ENCODE measurements at regions not wholly inside any gene's neighbourhood (a gene's known extent, or its start where the extent isn't known, plus 50 kb on each side); places are given as distances from the start of the nearest gene placed in this dataset.

DNA sequence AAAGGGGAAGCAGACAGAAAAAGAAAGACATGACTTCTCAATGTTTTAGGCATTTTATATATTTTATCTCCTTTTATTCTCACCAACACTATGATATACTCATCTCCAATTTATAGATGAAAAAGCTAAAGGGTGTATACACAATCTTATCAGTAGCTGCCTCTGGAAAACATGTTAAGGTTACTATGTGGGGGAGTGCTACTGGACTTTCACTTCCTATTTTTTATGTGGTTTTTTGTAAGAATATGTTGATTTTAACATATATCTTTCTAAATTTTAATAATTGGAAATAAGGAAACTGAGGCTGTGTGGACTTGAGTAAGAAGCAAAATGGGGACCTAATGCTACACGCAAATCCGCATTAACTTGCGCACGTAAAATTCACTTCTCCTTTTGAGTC lies 99.6 kb upstream of the PDE3A start:
- DNase-seq: no peak
- no peaks in the 10 kb centered on the region for H3K79me1 ChIP-seq (ENCODE audit: low read depth in 1 of 2, low read length in 2 of 2)
- CTCF ChIA-PET: no interaction called here
- no peak overlapping the region for H2BK120ac ChIP-seq (ENCODE audit: low read depth, low read length)
- 100% methylated on average over 4 of the region's 4 CpGs; no CpG with 5 or more reads in 1 of the 2 experiments for WGBS, 2 experiments (ENCODE audit: extremely low coverage in 2 of 2, insufficient read length in 1 of 2)
- no peaks in the 10 kb centered on the region for H3K36me3 ChIP-seq (ENCODE audit: control insufficient read depth, insufficient read depth, low read length)
- in situ Hi-C loops (cut with MboI; ENCODE audit: low sequenced_read_pairs): no loop called here
- no peak overlapping the region for H4K91ac ChIP-seq (ENCODE audit: insufficient read depth, low read depth, low read length)
- H2BK20ac ChIP-seq (ENCODE audit: low read depth, low read length): no peak overlapping the region
- H4K20me1 ChIP-seq (ENCODE audit: insufficient read depth, low read length): no peaks in the 10 kb centered on the region
- H3K4me2 ChIP-seq (ENCODE audit: low read depth, low read length): no peak overlapping the region
- dilution Hi-C loops (cut with HindIII; ENCODE audit: low sequenced_read_pairs, unreplicated experiment): no loop called here
- H3K9me3 ChIP-seq (ENCODE audit: control insufficient read depth, insufficient read depth, low read length): no peaks in the 10 kb centered on the region
- no TSS peak for BruUV-seq (replicated peaks)
- no peak overlapping the region for H4K8ac ChIP-seq (ENCODE audit: low read depth in 2 of 2, low read length in 2 of 2)
- peaks cover 6% of the 10 kb centered on the region for H3K4me1 ChIP-seq (ENCODE audit: control insufficient read depth, insufficient read depth, low read length)
- no peaks in the 10 kb centered on the region for H3K9me1 ChIP-seq (ENCODE audit: insufficient read depth, low read length)
- no peak overlapping the region for H3K23ac ChIP-seq (ENCODE audit: low read depth, low read length)
- H2AFZ ChIP-seq (replicated peaks; ENCODE audit: low read length, poor library complexity): no peak overlapping the region
- H2AK9ac ChIP-seq (replicated peaks; ENCODE audit: low read depth, low read length, poor library complexity): no peak overlapping the region
- no peak overlapping the region for H3K4me3 ChIP-seq (ENCODE audit: insufficient read depth, low read depth, low read length)
- H4K5ac ChIP-seq (ENCODE audit: low read depth, low read length): no peak overlapping the region
- POLR2A ChIA-PET (ENCODE audit: unreplicated experiment): no interaction called here
- TF ChIP-seq BHLHE40 (IDR thresholded peaks at IDR 0.05; ENCODE audit: low read depth, low read length) (no peak), SMC3 (IDR thresholded peaks at IDR 0.05; ENCODE audit: low read depth, low read length) (no peak), RAD21 (IDR thresholded peaks at IDR 0.05; ENCODE audit: low read length) (no peak), RCOR1 (IDR thresholded peaks at IDR 0.05; ENCODE audit: insufficient replicate concordance, low read length) (no peak), MAFK (IDR thresholded peaks at IDR 0.05; ENCODE audit: low read depth, low read length) (no peak), FOS (IDR thresholded peaks at IDR 0.05; ENCODE audit: low read depth, low read length) (no peak), CHD1 (IDR thresholded peaks at IDR 0.05; ENCODE audit: low read depth, low read length) (no peak), POLR2A (IDR thresholded peaks at IDR 0.05; ENCODE audit: low read depth, low read length) (no peak), MAZ (IDR thresholded peaks at IDR 0.05; ENCODE audit: borderline replicate concordance, low read depth, low read length) (no peak), RFX5 (IDR thresholded peaks at IDR 0.05; ENCODE audit: low read depth, low read length) (no peak), MXI1 (IDR thresholded peaks at IDR 0.05; ENCODE audit: borderline replicate concordance, low read depth, low read length) (no peak), CEBPB (IDR thresholded peaks at IDR 0.05; ENCODE audit: low read depth, low read length) (no peak), NFE2L2 (IDR thresholded peaks at IDR 0.05; ENCODE audit: low read depth, low read length) (no peak)
- TF ChIP-seq, protein P1, sequence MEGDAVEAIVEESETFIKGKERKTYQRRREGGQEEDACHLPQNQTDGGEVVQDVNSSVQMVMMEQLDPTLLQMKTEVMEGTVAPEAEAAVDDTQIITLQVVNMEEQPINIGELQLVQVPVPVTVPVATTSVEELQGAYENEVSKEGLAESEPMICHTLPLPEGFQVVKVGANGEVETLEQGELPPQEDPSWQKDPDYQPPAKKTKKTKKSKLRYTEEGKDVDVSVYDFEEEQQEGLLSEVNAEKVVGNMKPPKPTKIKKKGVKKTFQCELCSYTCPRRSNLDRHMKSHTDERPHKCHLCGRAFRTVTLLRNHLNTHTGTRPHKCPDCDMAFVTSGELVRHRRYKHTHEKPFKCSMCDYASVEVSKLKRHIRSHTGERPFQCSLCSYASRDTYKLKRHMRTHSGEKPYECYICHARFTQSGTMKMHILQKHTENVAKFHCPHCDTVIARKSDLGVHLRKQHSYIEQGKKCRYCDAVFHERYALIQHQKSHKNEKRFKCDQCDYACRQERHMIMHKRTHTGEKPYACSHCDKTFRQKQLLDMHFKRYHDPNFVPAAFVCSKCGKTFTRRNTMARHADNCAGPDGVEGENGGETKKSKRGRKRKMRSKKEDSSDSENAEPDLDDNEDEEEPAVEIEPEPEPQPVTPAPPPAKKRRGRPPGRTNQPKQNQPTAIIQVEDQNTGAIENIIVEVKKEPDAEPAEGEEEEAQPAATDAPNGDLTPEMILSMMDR (conservative IDR thresholded peaks at IDR 0.05; ENCODE audit: low read depth, low read length): no peak
- TF ChIP-seq, protein P2, sequence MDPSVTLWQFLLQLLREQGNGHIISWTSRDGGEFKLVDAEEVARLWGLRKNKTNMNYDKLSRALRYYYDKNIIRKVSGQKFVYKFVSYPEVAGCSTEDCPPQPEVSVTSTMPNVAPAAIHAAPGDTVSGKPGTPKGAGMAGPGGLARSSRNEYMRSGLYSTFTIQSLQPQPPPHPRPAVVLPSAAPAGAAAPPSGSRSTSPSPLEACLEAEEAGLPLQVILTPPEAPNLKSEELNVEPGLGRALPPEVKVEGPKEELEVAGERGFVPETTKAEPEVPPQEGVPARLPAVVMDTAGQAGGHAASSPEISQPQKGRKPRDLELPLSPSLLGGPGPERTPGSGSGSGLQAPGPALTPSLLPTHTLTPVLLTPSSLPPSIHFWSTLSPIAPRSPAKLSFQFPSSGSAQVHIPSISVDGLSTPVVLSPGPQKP (IDR thresholded peaks at IDR 0.05; ENCODE audit: borderline replicate concordance, low read depth, low read length): no peak
- TF ChIP-seq, protein P3, sequence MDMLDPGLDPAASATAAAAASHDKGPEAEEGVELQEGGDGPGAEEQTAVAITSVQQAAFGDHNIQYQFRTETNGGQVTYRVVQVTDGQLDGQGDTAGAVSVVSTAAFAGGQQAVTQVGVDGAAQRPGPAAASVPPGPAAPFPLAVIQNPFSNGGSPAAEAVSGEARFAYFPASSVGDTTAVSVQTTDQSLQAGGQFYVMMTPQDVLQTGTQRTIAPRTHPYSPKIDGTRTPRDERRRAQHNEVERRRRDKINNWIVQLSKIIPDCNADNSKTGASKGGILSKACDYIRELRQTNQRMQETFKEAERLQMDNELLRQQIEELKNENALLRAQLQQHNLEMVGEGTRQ (IDR thresholded peaks at IDR 0.05; ENCODE audit: low read depth, low read length): no peak
- no peak overlapping the region for H3K27ac ChIP-seq (ENCODE audit: insufficient read depth, low read length)
- no peak overlapping the region for H2BK5ac ChIP-seq (ENCODE audit: low read depth, low read length, poor library complexity, severe bottlenecking)
- no peak overlapping the region for H2AK5ac ChIP-seq (ENCODE audit: low read depth, low read length)
- ATAC-seq (ENCODE audit: low read depth): no peak
- H3K18ac ChIP-seq (ENCODE audit: low read depth, low read length): no peak overlapping the region
- intact Hi-C loops (cut with micrococcal nuclease): no loop called here
- no peaks in the 10 kb centered on the region for H3K27me3 ChIP-seq (ENCODE audit: control insufficient read depth, insufficient read depth, low read length)
- no peak overlapping the region for H3K4ac ChIP-seq (ENCODE audit: low read depth, low read length)
- H3K14ac ChIP-seq (replicated peaks; ENCODE audit: low read depth, low read length): no peak overlapping the region
- no peak overlapping the region for H3K9ac ChIP-seq (ENCODE audit: low read depth, low read length)
- H2BK15ac ChIP-seq (ENCODE audit: low read depth, low read length): no peak overlapping the region
- no peak overlapping the region for H3K56ac ChIP-seq (ENCODE audit: extremely low read depth, insufficient read depth, low read length)
